Fibroblast of lung (primary cell): ENCODE measurements at regions not wholly inside any gene's neighbourhood (a gene's known extent, or its start where the extent isn't known, plus 50 kb on each side); places are given as distances from the start of the nearest gene placed in this dataset.

Source experiments
- DNase-seq, 2 donors: peaks; one replicate each; pipeline versions ENCODE4 v3.0.0 to v3.0.0-alpha.2; 2010; ENCODE audit warnings: low read depth in 2 of 2
- H2AFZ ChIP-seq: 2 replicates; pipeline ENCODE4 v1.5.1; 2012; ENCODE audit warnings: low read length, control low read depth, inconsistent platforms
- H3K27ac ChIP-seq: 2 replicates; pipeline ENCODE4 v1.5.1; 2011; ENCODE audit warnings: low read length, control low read depth; ENCODE audit not compliant: insufficient read depth
- H3K27me3 ChIP-seq: 2 replicates; pipeline ENCODE4 v1.5.1; 2011; ENCODE audit warnings: mild to moderate bottlenecking, low read length; ENCODE audit not compliant: control insufficient read depth, insufficient read depth
- H3K36me3 ChIP-seq: 2 replicates; pipeline ENCODE4 v1.5.1; 2011; ENCODE audit warnings: low read length; ENCODE audit not compliant: control insufficient read depth, insufficient read depth
- H3K4me1 ChIP-seq: 2 replicates; pipeline ENCODE4 v1.5.1; 2011; ENCODE audit warnings: low read length; ENCODE audit not compliant: control insufficient read depth, insufficient read depth; ENCODE audit errors: extremely low read depth
- H3K4me2 ChIP-seq: 2 replicates; pipeline ENCODE4 v1.5.1; 2011; ENCODE audit warnings: low read length, control low read depth; ENCODE audit not compliant: insufficient read depth; ENCODE audit errors: extremely low read depth
- H3K4me3 ChIP-seq, 4 experiments: fragments of 200-600 bp in 1 of 4; sonication (generic) in 1 of 4; replicated peaks in 1 of 4; 2 replicates each; pipeline ENCODE4 v1.5.1; 2011 to 2016; ENCODE audit warnings: low read length in 4 of 4, low read depth in 3 of 4, mild to moderate bottlenecking in 3 of 4, control low read depth in 2 of 4, inconsistent platforms in 1 of 4, mixed read lengths in 1 of 4; ENCODE audit not compliant: insufficient read depth in 1 of 4; ENCODE audit errors: control extremely low read depth in 1 of 4
- H3K79me2 ChIP-seq: 2 replicates; pipeline ENCODE4 v1.5.1; 2012; ENCODE audit warnings: mild to moderate bottlenecking, low read length, inconsistent platforms; ENCODE audit not compliant: control insufficient read depth, insufficient read depth
- H3K9ac ChIP-seq: 2 replicates; pipeline ENCODE4 v1.5.1; 2011; ENCODE audit warnings: mild to moderate bottlenecking, low read length, control low read depth; ENCODE audit not compliant: insufficient read depth
- H3K9me3 ChIP-seq: 2 replicates; pipeline ENCODE4 v1.5.1; 2012; ENCODE audit warnings: low read depth, low read length; ENCODE audit not compliant: control insufficient read depth, insufficient read depth
- H4K20me1 ChIP-seq: 2 replicates; pipeline ENCODE4 v1.5.1; 2011; ENCODE audit warnings: low read length; ENCODE audit not compliant: control insufficient read depth, insufficient read depth; ENCODE audit errors: extremely low read depth
- EZH2 ChIP-seq: IDR thresholded peaks from 2 replicates; pipeline ENCODE4 v1.5.1; 2012; ENCODE audit warnings: low read length, control low read depth, mild to moderate bottlenecking; ENCODE audit errors: missing control alignments
- TF ChIP-seq, protein P1 (sequence below), 2 donors: IDR thresholded peaks in 1 of 2; conservative IDR thresholded peaks in 1 of 2; 1 replicate in 1 of 2; 2 replicates in 1 of 2; pipeline ENCODE4 v1.5.1; 2011 to 2012; ENCODE audit warnings: low read length in 2 of 2, control low read depth in 1 of 2, inconsistent platforms in 1 of 2, low read depth in 1 of 2, mild to moderate bottlenecking in 1 of 2

GRCh38 chr1:166282391-166283137, 115.8 kb upstream of the FAM78B start:
- no peaks in the 10 kb centered on the region for H3K4me1 ChIP-seq
- no peak overlapping the region for H3K27ac ChIP-seq
- no peak overlapping the region for H2AFZ ChIP-seq
- H3K4me2 ChIP-seq: no peak overlapping the region
- no peaks in the 10 kb centered on the region for H3K79me2 ChIP-seq
- no peak overlapping the region for H3K4me3 ChIP-seq
- H4K20me1 ChIP-seq: no peaks in the 10 kb centered on the region
- H3K27me3 ChIP-seq: no peaks in the 10 kb centered on the region
- H3K9ac ChIP-seq: no peak overlapping the region
- H3K36me3 ChIP-seq: no peaks in the 10 kb centered on the region
- TF ChIP-seq, protein P1, sequence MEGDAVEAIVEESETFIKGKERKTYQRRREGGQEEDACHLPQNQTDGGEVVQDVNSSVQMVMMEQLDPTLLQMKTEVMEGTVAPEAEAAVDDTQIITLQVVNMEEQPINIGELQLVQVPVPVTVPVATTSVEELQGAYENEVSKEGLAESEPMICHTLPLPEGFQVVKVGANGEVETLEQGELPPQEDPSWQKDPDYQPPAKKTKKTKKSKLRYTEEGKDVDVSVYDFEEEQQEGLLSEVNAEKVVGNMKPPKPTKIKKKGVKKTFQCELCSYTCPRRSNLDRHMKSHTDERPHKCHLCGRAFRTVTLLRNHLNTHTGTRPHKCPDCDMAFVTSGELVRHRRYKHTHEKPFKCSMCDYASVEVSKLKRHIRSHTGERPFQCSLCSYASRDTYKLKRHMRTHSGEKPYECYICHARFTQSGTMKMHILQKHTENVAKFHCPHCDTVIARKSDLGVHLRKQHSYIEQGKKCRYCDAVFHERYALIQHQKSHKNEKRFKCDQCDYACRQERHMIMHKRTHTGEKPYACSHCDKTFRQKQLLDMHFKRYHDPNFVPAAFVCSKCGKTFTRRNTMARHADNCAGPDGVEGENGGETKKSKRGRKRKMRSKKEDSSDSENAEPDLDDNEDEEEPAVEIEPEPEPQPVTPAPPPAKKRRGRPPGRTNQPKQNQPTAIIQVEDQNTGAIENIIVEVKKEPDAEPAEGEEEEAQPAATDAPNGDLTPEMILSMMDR (conservative IDR thresholded peaks at IDR 0.05 in 1 of 2, IDR thresholded peaks at IDR 0.05 in 1 of 2; ENCODE audit: low read depth in 1 of 2, low read length in 2 of 2): no peak
- no peak for TF ChIP-seq EZH2
- no peak for DNase-seq
- H3K9me3 ChIP-seq: no peaks in the 10 kb centered on the region

- Histone ChIP-seq H3K9me3 (no peaks in the 10 kb centered on the region), H3K27me3 (no peaks in the 10 kb centered on the region), H3K27ac (no peak overlapping the region), H3K79me2 (no peaks in the 10 kb centered on the region), H3K4me1 (no peaks in the 10 kb centered on the region), H2AFZ (no peak overlapping the region), H4K20me1 (no peaks in the 10 kb centered on the region), H3K36me3 (no peaks in the 10 kb centered on the region), H3K4me3 (no peak overlapping the region), H3K9ac (no peak overlapping the region), H3K4me2 (no peak overlapping the region)
- TF ChIP-seq, protein P1 (conservative IDR thresholded peaks at IDR 0.05 in 1 of 2, IDR thresholded peaks at IDR 0.05 in 1 of 2; ENCODE audit: low read depth in 1 of 2, low read length in 2 of 2): no peak
- no peak for TF ChIP-seq EZH2
- DNase-seq: no peak
These were observed 116.4 kb upstream of the FAM78B start for GRCh38 chr1:166283190-166283589.

- Histone ChIP-seq H3K27ac (no peak overlapping the region), H3K4me3 (no peak overlapping the region), H3K27me3 (no peaks in the 10 kb centered on the region), H3K4me1 (no peaks in the 10 kb centered on the region), H2AFZ (no peak overlapping the region), H4K20me1 (no peaks in the 10 kb centered on the region), H3K9me3 (no peaks in the 10 kb centered on the region), H3K4me2 (no peak overlapping the region), H3K79me2 (no peaks in the 10 kb centered on the region), H3K9ac (no peak overlapping the region), H3K36me3 (no peaks in the 10 kb centered on the region)
- no peak for DNase-seq
- no peak for TF ChIP-seq EZH2
- TF ChIP-seq, protein P1 (conservative IDR thresholded peaks at IDR 0.05 in 1 of 2, IDR thresholded peaks at IDR 0.05 in 1 of 2; ENCODE audit: low read depth in 1 of 2, low read length in 2 of 2): no peak
These were observed 116.8 kb upstream of the FAM78B start for GRCh38 chr1:166283600-166283999.
